Esophagus squamous epithelium (tissue), 4 donors: ENCODE measurements at regions not wholly inside any gene's neighbourhood (a gene's known extent, or its start where the extent isn't known, plus 50 kb on each side); places are given as distances from the start of the nearest gene placed in this dataset.

Experiments
- POLR2A ChIP-seq, 4 donors: fragments of 450-650 bp; IDR thresholded peaks; one replicate each; pipeline ENCODE4 v1.6.1; 2017; ENCODE audit warnings: antibody characterized with exemption in 4 of 4, mild to moderate bottlenecking in 4 of 4, moderate library complexity in 3 of 4
- TF ChIP-seq, protein P1 (sequence below), 6 experiments: fragments of 450-650 bp in 4 of 6; fragments of 200-600 bp in 2 of 6; sonication (generic) in 2 of 6; IDR thresholded peaks; one replicate each; pipeline ENCODE4 v1.5.1; 2016 to 2019; ENCODE audit warnings: antibody characterized with exemption in 6 of 6, mild to moderate bottlenecking in 4 of 6, moderate library complexity in 4 of 6

- TF ChIP-seq, protein P1, sequence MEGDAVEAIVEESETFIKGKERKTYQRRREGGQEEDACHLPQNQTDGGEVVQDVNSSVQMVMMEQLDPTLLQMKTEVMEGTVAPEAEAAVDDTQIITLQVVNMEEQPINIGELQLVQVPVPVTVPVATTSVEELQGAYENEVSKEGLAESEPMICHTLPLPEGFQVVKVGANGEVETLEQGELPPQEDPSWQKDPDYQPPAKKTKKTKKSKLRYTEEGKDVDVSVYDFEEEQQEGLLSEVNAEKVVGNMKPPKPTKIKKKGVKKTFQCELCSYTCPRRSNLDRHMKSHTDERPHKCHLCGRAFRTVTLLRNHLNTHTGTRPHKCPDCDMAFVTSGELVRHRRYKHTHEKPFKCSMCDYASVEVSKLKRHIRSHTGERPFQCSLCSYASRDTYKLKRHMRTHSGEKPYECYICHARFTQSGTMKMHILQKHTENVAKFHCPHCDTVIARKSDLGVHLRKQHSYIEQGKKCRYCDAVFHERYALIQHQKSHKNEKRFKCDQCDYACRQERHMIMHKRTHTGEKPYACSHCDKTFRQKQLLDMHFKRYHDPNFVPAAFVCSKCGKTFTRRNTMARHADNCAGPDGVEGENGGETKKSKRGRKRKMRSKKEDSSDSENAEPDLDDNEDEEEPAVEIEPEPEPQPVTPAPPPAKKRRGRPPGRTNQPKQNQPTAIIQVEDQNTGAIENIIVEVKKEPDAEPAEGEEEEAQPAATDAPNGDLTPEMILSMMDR (IDR thresholded peaks at IDR 0.05), result no peak
- TF ChIP-seq POLR2A (IDR thresholded peaks at IDR 0.05), result no peak
Measured at GRCh38 chr3:153356908-153357307, 194.9 kb downstream of the RAP2B start.
